ENCODE measurements at regions not wholly inside any gene's neighbourhood (a gene's known extent, or its start where the extent isn't known, plus 50 kb on each side); places are given as distances from the start of the nearest gene placed in this dataset.
A peak's percentile ranks its signal among the peaks of the same experiment; 100 is the strongest.

DNA sequence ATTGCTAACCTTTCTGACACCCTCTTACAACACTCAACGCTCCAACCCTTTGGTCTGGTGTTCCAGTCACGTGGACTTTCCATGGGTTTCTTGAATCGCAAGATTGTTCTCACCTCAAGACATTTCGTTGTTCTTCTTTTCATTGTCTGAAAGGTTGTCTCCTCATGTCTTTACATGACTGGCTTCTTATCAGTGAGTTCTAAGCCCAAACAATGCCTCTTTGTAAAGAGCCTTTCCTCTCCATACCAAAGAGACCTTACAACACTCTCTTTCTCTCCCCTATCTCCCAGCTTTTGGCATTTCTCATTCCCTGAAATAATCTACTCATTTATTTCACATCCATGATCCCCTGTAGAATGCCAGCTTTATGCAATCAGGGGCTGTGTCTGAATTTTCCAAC lies 1144.8 kb downstream of the AACS start:
- no peak overlapping the region for H3K4me3 ChIP-seq (replicated peaks; ENCODE audit: low read depth, low read length)
- peak; percentile 54 for DNase-seq (ENCODE audit: low read depth)
- TF ChIP-seq, protein P1, sequence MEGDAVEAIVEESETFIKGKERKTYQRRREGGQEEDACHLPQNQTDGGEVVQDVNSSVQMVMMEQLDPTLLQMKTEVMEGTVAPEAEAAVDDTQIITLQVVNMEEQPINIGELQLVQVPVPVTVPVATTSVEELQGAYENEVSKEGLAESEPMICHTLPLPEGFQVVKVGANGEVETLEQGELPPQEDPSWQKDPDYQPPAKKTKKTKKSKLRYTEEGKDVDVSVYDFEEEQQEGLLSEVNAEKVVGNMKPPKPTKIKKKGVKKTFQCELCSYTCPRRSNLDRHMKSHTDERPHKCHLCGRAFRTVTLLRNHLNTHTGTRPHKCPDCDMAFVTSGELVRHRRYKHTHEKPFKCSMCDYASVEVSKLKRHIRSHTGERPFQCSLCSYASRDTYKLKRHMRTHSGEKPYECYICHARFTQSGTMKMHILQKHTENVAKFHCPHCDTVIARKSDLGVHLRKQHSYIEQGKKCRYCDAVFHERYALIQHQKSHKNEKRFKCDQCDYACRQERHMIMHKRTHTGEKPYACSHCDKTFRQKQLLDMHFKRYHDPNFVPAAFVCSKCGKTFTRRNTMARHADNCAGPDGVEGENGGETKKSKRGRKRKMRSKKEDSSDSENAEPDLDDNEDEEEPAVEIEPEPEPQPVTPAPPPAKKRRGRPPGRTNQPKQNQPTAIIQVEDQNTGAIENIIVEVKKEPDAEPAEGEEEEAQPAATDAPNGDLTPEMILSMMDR (IDR thresholded peaks at IDR 0.05; ENCODE audit: low read length, missing control alignments), result no peak

DNA sequence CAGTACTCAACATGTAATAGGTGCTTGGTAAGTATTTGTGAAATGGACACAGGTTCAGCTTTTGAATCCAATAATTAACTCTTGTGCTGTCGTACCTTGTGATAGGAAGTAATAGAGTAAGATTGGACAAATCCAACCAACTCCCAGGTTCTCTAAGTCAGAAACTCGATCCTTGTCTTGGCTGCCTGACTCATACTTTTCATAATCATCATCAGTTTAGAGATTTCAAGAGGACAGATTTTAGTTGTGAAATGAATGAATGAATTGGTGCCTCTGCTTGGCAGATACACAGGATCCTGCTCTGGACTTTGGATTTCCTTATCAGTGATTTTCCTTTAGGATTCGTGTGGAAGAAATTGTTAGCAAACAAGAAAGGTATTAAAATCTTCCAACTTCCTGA lies 1145.2 kb downstream of the AACS start:
- peak; percentile 34 for DNase-seq (ENCODE audit: low read depth)
- no peak overlapping the region for H3K4me3 ChIP-seq (replicated peaks; ENCODE audit: low read depth, low read length)
- TF ChIP-seq, protein P1 (IDR thresholded peaks at IDR 0.05; ENCODE audit: low read length, missing control alignments), result no peak

DNA sequence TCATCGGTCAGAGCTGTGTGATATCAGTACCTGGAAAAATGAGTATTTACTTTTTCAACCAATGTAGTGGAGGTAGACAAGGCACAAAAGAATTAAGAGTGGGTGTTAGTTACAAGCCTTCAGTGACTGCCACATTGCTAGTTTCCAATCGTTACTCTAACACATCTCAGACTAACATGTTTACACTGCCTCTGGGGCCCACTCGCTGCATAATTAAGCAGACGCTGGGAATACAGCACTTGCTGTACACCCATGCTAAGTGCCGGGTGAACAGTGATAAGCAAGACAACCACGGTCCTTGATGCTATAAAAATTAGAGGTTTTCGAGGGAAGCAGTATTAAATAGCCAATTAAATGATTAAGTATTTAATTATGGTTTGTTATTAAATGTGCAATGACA lies 1147.6 kb downstream of the AACS start:
- DNase-seq (ENCODE audit: low read depth), result no peak
- no peak overlapping the region for H3K4me3 ChIP-seq (replicated peaks; ENCODE audit: low read depth, low read length)
- TF ChIP-seq, protein P1 (IDR thresholded peaks at IDR 0.05; ENCODE audit: low read length, missing control alignments), result no peak

DNA sequence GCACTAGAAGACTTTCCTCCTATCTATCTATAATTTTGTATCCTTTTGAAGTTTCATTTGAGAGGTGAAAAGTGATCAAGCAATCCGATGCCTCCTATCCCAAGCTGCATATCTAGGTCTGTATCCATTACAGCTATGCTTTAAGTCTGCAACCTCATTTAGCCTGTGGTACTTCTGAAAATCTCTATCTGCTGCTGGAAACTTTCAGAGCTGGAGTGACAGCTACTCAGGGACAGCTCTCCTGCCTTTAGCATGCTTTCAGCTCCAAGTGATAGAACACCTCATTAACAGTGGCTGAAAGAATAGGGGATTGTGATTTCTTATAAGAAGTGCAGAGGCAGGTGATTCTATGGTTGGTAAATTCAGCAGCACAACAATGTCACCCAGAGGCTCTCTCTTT lies 1153.5 kb downstream of the AACS start:
- no peak for DNase-seq (ENCODE audit: low read depth)
- no peak overlapping the region for H3K4me3 ChIP-seq (replicated peaks; ENCODE audit: low read depth, low read length)
- TF ChIP-seq, protein P1 (IDR thresholded peaks at IDR 0.05; ENCODE audit: low read length, missing control alignments), result no peak

DNA sequence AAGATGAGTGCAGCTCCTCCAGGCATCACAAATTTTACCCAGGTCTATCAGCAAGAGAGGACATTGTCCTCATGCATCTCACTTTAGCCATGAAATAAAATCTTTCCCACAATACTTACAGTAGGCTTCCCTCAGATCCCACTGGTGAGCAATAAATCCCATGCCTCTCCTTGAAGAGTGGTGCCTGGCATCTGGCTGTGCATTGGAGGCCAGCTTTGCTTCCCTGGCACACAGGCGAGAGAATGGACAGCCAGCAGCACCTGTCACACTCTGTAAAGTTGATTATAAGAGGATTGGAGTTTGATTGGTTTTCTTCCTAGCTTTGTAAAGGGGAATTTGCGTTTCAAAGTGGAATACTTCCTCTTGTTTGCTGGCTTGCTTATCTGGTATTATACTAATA lies 1153.9 kb downstream of the AACS start:
- TF ChIP-seq, protein P1 (IDR thresholded peaks at IDR 0.05; ENCODE audit: low read length, missing control alignments), result no peak
- no peak overlapping the region for H3K4me3 ChIP-seq (replicated peaks; ENCODE audit: low read depth, low read length)
- no peak for DNase-seq (ENCODE audit: low read depth)

DNA sequence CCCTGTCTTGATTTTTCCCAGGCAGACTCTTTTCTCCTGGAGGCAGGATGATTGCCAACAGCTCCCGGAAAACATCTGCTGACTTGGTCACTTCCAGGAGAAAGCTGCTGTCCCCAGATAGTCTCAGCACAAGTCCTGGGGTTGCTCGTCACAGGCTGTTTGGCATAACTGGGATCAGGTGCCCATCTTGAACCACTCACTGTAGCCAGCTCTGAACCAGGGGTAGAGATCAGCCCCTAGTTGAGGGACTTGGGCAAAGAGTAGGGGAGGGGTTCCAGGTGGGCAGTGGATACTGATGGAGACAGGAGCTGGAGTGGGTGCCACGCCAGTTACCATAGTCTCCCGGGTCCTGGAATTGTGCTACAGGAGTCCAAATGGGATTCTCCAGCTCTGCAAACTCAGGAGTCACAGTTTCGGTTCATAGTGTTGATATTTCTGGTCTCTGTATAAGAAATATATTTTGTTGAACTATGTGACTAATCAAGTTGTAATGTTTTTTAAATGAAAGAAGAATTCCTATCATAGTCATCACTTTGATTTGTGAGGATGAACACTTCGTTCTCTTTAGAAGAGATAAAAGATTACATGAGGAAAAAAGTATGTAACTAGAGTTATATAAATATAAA lies 1154.5 kb downstream of the AACS start:
- DNase-seq (ENCODE audit: low read depth), result no peak
- TF ChIP-seq, protein P1 (IDR thresholded peaks at IDR 0.05; ENCODE audit: low read length, missing control alignments), result no peak
- H3K4me3 ChIP-seq (replicated peaks; ENCODE audit: low read depth, low read length), result no peak overlapping the region

DNA sequence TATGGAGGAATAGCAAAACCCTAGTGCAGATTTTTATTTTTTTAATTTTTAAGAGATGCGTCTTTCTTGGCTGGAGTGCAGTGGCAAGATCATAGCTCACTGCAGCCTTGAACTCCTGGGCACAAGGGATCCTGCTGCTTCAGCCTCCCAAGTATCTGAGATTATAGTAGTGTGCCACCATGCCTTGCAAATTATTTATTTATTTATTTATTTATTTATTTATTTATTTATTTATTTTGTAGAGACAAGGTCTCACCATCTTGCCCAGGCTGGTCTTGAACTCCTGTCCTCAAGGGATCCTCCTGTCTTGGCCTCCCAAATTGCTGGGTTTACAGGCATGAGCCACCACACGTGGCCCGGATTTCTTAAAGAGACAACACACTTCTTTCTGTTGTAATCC lies 1158.8 kb downstream of the AACS start:
- TF ChIP-seq, protein P1 (IDR thresholded peaks at IDR 0.05; ENCODE audit: low read length, missing control alignments), result no peak
- H3K4me3 ChIP-seq (replicated peaks; ENCODE audit: low read depth, low read length), result no peak overlapping the region
- no peak for DNase-seq (ENCODE audit: low read depth)

Data from fibroblast of pulmonary artery (primary cell).